Keratinocyte (primary cell): ENCODE measurements at regions not wholly inside any gene's neighbourhood (a gene's known extent, or its start where the extent isn't known, plus 50 kb on each side); places are given as distances from the start of the nearest gene placed in this dataset.

Source experiments
- EZH2 ChIP-seq: IDR thresholded peaks from one replicate; pipeline ENCODE4 v1.6.1; 2012; ENCODE audit warnings: inconsistent platforms, mild to moderate bottlenecking, low read length, moderate library complexity
- TF ChIP-seq, protein P1 (sequence below), 3 experiments: IDR thresholded peaks in 1 of 3; conservative IDR thresholded peaks in 1 of 3; optimal IDR thresholded peaks in 1 of 3; 2 replicates in 2 of 3; 3 replicates in 1 of 3; pipeline versions ENCODE3 to v1.5.1; 2011; ENCODE audit warnings: low read length in 3 of 3, mild to moderate bottlenecking in 3 of 3, moderate library complexity in 2 of 3, control low read depth in 1 of 3, inconsistent platforms in 1 of 3; ENCODE audit not compliant: insufficient read depth in 2 of 3; ENCODE audit errors: extremely low read depth in 1 of 3

DNA sequence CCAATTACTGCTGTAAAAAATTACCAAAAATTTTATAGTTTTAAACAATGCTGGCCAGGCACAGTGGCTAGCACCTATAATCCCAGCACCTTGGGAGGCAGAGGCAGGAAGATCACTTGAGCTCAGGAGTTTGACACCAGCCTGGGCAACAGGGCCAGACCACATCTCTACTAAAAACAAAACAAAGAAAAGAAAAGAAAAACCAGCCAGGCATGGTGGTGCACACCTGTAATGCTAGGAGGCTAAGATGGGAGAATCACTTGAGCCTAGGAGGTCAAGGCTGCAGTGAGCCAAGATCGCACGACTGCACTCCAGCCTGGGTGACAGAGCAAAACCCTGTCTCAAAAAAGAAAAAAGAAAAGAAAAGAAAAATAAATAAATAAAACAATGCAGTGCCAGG lies 54.0 kb upstream of the ARID2 start:
- TF ChIP-seq, protein P1, sequence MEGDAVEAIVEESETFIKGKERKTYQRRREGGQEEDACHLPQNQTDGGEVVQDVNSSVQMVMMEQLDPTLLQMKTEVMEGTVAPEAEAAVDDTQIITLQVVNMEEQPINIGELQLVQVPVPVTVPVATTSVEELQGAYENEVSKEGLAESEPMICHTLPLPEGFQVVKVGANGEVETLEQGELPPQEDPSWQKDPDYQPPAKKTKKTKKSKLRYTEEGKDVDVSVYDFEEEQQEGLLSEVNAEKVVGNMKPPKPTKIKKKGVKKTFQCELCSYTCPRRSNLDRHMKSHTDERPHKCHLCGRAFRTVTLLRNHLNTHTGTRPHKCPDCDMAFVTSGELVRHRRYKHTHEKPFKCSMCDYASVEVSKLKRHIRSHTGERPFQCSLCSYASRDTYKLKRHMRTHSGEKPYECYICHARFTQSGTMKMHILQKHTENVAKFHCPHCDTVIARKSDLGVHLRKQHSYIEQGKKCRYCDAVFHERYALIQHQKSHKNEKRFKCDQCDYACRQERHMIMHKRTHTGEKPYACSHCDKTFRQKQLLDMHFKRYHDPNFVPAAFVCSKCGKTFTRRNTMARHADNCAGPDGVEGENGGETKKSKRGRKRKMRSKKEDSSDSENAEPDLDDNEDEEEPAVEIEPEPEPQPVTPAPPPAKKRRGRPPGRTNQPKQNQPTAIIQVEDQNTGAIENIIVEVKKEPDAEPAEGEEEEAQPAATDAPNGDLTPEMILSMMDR (optimal IDR thresholded peaks at IDR 0.05 in 1 of 3, IDR thresholded peaks at IDR 0.05 in 1 of 3, conservative IDR thresholded peaks at IDR 0.05 in 1 of 3; ENCODE audit: extremely low read depth in 1 of 3, insufficient read depth in 2 of 3, low read length in 3 of 3) = no peak
- TF ChIP-seq EZH2 = no peak
